HCT116 (cell line): ENCODE measurements at regions not wholly inside any gene's neighbourhood (a gene's known extent, or its start where the extent isn't known, plus 50 kb on each side); places are given as distances from the start of the nearest gene placed in this dataset.

Experiments used
- ELF1 ChIP-seq: IDR thresholded peaks from 2 replicates; pipeline ENCODE4 v1.6.1; 2012; ENCODE audit warnings: low read depth, borderline replicate concordance
- EZH2 ChIP-seq: fragments of 200-600 bp; sonication (generic); IDR thresholded peaks from 2 replicates; pipeline ENCODE4 v1.6.1; 2017; ENCODE audit warnings: antibody characterized with exemption, mixed run types
- POLR2AphosphoS5 ChIP-seq: IDR thresholded peaks from 2 replicates; pipeline ENCODE4 v1.6.1; 2011; ENCODE audit warnings: mild to moderate bottlenecking, low read depth, low read length, moderate library complexity
- RAD21 ChIP-seq: IDR thresholded peaks from 2 replicates; pipeline ENCODE4 v1.6.1; 2012; ENCODE audit warnings: low read depth, mild to moderate bottlenecking
- TCF7L2 ChIP-seq: IDR thresholded peaks from 2 replicates; pipeline ENCODE4 v1.7.0; 2011; ENCODE audit warnings: borderline replicate concordance, inconsistent platforms; ENCODE audit not compliant: insufficient read depth, insufficient read length; ENCODE audit errors: extremely low read depth
- ZNF274 ChIP-seq: fragments of 200-500 bp; sonication (Bioruptor generic); IDR thresholded peaks from 2 replicates; pipeline ENCODE4 v1.6.1; 2014; ENCODE audit warnings: mild to moderate bottlenecking, low read depth, low read length, inconsistent platforms
- TF ChIP-seq, protein P1 (sequence below), 3 experiments: fragments of 200-600 bp in 1 of 3; sonication (generic) in 1 of 3; IDR thresholded peaks in 2 of 3; conservative IDR thresholded peaks in 1 of 3; 2 replicates each; pipeline ENCODE4 v1.5.1; 2012 to 2017; ENCODE audit warnings: low read depth in 2 of 3, low read length in 2 of 3, antibody characterized with exemption in 1 of 3, borderline replicate concordance in 1 of 3, control low read depth in 1 of 3, mild to moderate bottlenecking in 1 of 3, mixed read lengths in 1 of 3, mixed run types in 1 of 3, moderate library complexity in 1 of 3; ENCODE audit not compliant: insufficient read depth in 1 of 3

DNA sequence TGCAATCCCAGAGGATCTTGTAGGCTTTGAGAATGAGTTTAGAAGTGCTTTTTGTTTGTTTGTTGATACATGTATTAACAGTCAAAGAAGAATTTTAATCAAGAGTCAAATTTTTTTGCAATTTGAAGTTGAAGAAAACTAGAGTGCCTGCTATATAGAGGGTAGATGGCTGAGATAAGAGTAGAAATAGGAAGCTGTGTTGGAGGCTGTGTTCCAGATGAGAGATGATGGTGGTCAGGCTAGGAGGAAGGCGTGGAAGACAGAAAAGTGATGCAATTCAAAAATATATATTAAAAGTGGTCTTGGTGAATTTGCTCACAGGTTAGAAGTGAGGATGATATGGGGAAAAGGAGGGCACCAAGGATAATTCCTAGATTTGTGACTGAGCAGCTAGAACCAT is 978.3 kb downstream of the BCL11A start:
- TF ChIP-seq POLR2AphosphoS5 (no peak), EZH2 (no peak), ZNF274 (no peak), ELF1 (no peak), RAD21 (no peak), TCF7L2 (no peak)
- TF ChIP-seq, protein P1, sequence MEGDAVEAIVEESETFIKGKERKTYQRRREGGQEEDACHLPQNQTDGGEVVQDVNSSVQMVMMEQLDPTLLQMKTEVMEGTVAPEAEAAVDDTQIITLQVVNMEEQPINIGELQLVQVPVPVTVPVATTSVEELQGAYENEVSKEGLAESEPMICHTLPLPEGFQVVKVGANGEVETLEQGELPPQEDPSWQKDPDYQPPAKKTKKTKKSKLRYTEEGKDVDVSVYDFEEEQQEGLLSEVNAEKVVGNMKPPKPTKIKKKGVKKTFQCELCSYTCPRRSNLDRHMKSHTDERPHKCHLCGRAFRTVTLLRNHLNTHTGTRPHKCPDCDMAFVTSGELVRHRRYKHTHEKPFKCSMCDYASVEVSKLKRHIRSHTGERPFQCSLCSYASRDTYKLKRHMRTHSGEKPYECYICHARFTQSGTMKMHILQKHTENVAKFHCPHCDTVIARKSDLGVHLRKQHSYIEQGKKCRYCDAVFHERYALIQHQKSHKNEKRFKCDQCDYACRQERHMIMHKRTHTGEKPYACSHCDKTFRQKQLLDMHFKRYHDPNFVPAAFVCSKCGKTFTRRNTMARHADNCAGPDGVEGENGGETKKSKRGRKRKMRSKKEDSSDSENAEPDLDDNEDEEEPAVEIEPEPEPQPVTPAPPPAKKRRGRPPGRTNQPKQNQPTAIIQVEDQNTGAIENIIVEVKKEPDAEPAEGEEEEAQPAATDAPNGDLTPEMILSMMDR (IDR thresholded peaks at IDR 0.05 in 2 of 3, conservative IDR thresholded peaks at IDR 0.05 in 1 of 3; ENCODE audit: borderline replicate concordance in 1 of 3, insufficient read depth in 1 of 3, low read depth in 2 of 3, low read length in 2 of 3): no peak
